ENCODE measurements at regions not wholly inside any gene's neighbourhood (a gene's known extent, or its start where the extent isn't known, plus 50 kb on each side); places are given as distances from the start of the nearest gene placed in this dataset.

DNA sequence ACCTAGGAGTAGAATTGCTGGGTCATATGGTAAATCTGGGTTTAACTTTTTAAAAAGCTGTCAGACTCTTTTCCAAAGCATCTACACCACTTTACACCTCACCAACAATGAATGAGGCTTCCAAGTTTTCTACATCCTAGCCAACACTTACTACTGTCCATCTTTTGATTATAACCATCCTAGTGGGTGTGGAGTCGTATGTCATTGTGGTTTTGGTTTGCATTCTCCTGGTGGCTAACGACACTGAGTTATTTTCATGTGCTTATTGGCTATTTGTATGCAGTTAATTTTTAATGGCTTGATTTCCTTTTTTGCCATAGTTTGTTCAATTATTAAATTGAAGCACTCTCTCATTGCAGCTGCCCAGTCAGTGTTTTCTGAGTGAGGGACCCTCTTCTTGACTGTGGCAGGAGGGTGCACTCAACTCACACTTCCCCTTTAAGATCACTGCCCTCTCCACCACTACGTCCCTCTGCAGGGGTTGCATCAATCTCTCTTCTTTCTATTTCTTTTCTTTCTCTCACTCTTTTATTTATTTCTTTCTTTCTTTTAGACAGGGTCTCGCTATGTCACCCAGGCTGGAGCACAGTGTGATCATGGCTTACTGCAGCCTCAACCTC is 182.3 kb downstream of the C9orf152 start:
- TF ChIP-seq, protein P1, sequence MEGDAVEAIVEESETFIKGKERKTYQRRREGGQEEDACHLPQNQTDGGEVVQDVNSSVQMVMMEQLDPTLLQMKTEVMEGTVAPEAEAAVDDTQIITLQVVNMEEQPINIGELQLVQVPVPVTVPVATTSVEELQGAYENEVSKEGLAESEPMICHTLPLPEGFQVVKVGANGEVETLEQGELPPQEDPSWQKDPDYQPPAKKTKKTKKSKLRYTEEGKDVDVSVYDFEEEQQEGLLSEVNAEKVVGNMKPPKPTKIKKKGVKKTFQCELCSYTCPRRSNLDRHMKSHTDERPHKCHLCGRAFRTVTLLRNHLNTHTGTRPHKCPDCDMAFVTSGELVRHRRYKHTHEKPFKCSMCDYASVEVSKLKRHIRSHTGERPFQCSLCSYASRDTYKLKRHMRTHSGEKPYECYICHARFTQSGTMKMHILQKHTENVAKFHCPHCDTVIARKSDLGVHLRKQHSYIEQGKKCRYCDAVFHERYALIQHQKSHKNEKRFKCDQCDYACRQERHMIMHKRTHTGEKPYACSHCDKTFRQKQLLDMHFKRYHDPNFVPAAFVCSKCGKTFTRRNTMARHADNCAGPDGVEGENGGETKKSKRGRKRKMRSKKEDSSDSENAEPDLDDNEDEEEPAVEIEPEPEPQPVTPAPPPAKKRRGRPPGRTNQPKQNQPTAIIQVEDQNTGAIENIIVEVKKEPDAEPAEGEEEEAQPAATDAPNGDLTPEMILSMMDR (IDR thresholded peaks at IDR 0.05): no peak
- no peak for TF ChIP-seq POLR2A (IDR thresholded peaks at IDR 0.05)
- no peak for TF ChIP-seq POLR2AphosphoS5 (IDR thresholded peaks at IDR 0.05)
